H1 (cell line): ENCODE measurements at regions not wholly inside any gene's neighbourhood (a gene's known extent, or its start where the extent isn't known, plus 50 kb on each side); places are given as distances from the start of the nearest gene placed in this dataset.

Source experiments
- CTCF ChIA-PET: fragments of 300-600 bp; sonication (Branson Sonifier 250); formaldehyde crosslinking; loops from one replicate; lab custom pipeline; 2021; ENCODE audit not compliant: partially characterized antibody; lab: Charles Lee
- POLR2A ChIA-PET: fragments of 300-600 bp; sonication (Branson Sonifier 250); formaldehyde crosslinking; loops from one replicate; lab custom pipeline; 2021; ENCODE audit warnings: inconsistent platforms; ENCODE audit not compliant: partially characterized antibody; lab: Charles Lee
- DNase-seq, 2 experiments: peaks; one replicate each; pipeline versions ENCODE4 v3.0.0 to v3.0.0-alpha.2; 2010 to 2022; ENCODE audit warnings: low spot score in 2 of 2, low read depth in 1 of 2, mixed read lengths in 1 of 2
- FAIRE-seq: peaks from 2 replicates; lab custom pipeline; 2011; peaks lifted over from hg19 to GRCh38; lab: Jason Lieb, UNC
- H2AFZ ChIP-seq: 2 replicates; pipeline ENCODE4 v1.8.1; 2012; ENCODE audit warnings: low read length, inconsistent platforms
- H2AK5ac ChIP-seq: 2 replicates; pipeline ENCODE4 v1.6.1; 2013; ENCODE audit warnings: low read depth, low read length
- H2BK120ac ChIP-seq: replicated peaks from 2 replicates; pipeline ENCODE3; 2013; ENCODE audit warnings: low read depth, low read length, inconsistent platforms
- H2BK12ac ChIP-seq: 2 replicates; pipeline ENCODE4 v1.6.1; 2013; ENCODE audit warnings: low read depth, low read length
- H2BK15ac ChIP-seq: 2 replicates; pipeline ENCODE4 v1.6.1; 2013; ENCODE audit warnings: low read length
- H2BK20ac ChIP-seq: 2 replicates; pipeline ENCODE4 v1.6.1; 2013; ENCODE audit warnings: low read length
- H2BK5ac ChIP-seq: 2 replicates; pipeline ENCODE4 v1.6.1; 2013; ENCODE audit warnings: low read depth, low read length
- H3K14ac ChIP-seq: 2 replicates; pipeline ENCODE4 v1.6.1; 2013; ENCODE audit warnings: inconsistent platforms; ENCODE audit not compliant: insufficient read length
- H3K18ac ChIP-seq: 2 replicates; pipeline ENCODE4 v1.6.1; 2013; ENCODE audit warnings: low read length; ENCODE audit errors: extremely low read depth
- H3K23ac ChIP-seq: 2 replicates; pipeline ENCODE4 v1.6.1; 2013; ENCODE audit warnings: inconsistent platforms; ENCODE audit not compliant: insufficient read length
- H3K23me2 ChIP-seq: 2 replicates; pipeline ENCODE4 v1.6.1; 2013; ENCODE audit warnings: low read depth, low read length
- H3K27ac ChIP-seq: 2 replicates; pipeline ENCODE4 v1.6.1; 2011; ENCODE audit warnings: low read depth, low read length, inconsistent platforms
- H3K27me3 ChIP-seq, 4 experiments: replicated peaks in 1 of 4; 1 replicate in 1 of 4; 2 replicates in 3 of 4; pipeline versions ENCODE4 v1.6.1 to v1.8.1; 2011 to 2013; ENCODE audit warnings: low read length in 3 of 4, mild to moderate bottlenecking in 3 of 4, inconsistent platforms in 2 of 4, mixed read lengths in 2 of 4, moderate library complexity in 1 of 4; ENCODE audit not compliant: control insufficient read depth in 3 of 4, insufficient read depth in 3 of 4; ENCODE audit errors: extremely low read depth in 1 of 4
- H3K36me3 ChIP-seq, 4 experiments: 2 replicates each; pipeline versions ENCODE4 v1.6.1 to v1.8.1; 2011 to 2013; ENCODE audit warnings: mild to moderate bottlenecking in 4 of 4, low read length in 3 of 4, moderate library complexity in 2 of 4, control low read depth in 1 of 4, inconsistent platforms in 1 of 4; ENCODE audit not compliant: insufficient read depth in 4 of 4, control insufficient read depth in 2 of 4
- H3K4ac ChIP-seq: replicated peaks from 2 replicates; pipeline ENCODE3; 2013; ENCODE audit warnings: low read length, low read depth, mixed read lengths, inconsistent platforms; ENCODE audit not compliant: insufficient read length
- H3K4me1 ChIP-seq, 4 experiments: replicated peaks in 1 of 4; 1 replicate in 1 of 4; 2 replicates in 3 of 4; pipeline versions ENCODE4 v1.6.1 to v1.8.1; 2011 to 2013; ENCODE audit warnings: low read length in 3 of 4, inconsistent platforms in 2 of 4, mixed read lengths in 1 of 4; ENCODE audit not compliant: insufficient read depth in 4 of 4, control insufficient read depth in 3 of 4
- H3K4me2 ChIP-seq, 2 experiments: 2 replicates each; pipeline versions ENCODE4 v1.6.1 to v1.8.1; 2011 to 2013; ENCODE audit warnings: low read depth in 2 of 2, low read length in 2 of 2, control low read depth in 1 of 2, inconsistent platforms in 1 of 2, mild to moderate bottlenecking in 1 of 2; ENCODE audit not compliant: insufficient read depth in 1 of 2
- H3K4me3 ChIP-seq, 4 experiments: fragments of 200-600, 300-600 bp in 1 of 4; sonication (generic), shearing (Covaris generic), sonication (Bioruptor Twin) in 1 of 4; 2 replicates each; pipeline versions ENCODE4 v1.5.1 to v1.8.1; 2011 to 2016; ENCODE audit warnings: low read length in 4 of 4, low read depth in 3 of 4, control low read depth in 2 of 4, inconsistent platforms in 2 of 4, mild to moderate bottlenecking in 2 of 4, mixed read lengths in 1 of 4, moderate library complexity in 1 of 4; ENCODE audit not compliant: insufficient read depth in 2 of 4; ENCODE audit errors: extremely low read depth in 1 of 4
- H3K56ac ChIP-seq: replicated peaks from 2 replicates; pipeline ENCODE3; 2013; ENCODE audit warnings: low read depth, mild to moderate bottlenecking, mixed read lengths, low read length, inconsistent platforms; ENCODE audit not compliant: insufficient read length
- H3K79me1 ChIP-seq: 2 replicates; pipeline ENCODE4 v1.6.1; 2013; ENCODE audit warnings: low read depth, low read length, control low read depth
- H3K79me2 ChIP-seq, 2 experiments: 2 replicates each; pipeline versions ENCODE4 v1.6.1 to v1.8.1; 2012 to 2013; ENCODE audit warnings: low read length in 2 of 2, mild to moderate bottlenecking in 2 of 2, inconsistent platforms in 1 of 2; ENCODE audit not compliant: insufficient read depth in 2 of 2, control insufficient read depth in 1 of 2
- H3K9ac ChIP-seq, 4 experiments: replicated peaks in 1 of 4; 1 replicate in 1 of 4; 2 replicates in 3 of 4; pipeline versions ENCODE4 v1.6.1 to v1.8.1; 2011 to 2013; ENCODE audit warnings: low read depth in 3 of 4, low read length in 3 of 4, control low read depth in 2 of 4, mild to moderate bottlenecking in 2 of 4, moderate library complexity in 2 of 4, inconsistent platforms in 1 of 4; ENCODE audit errors: extremely low read depth in 1 of 4
- H3K9me3 ChIP-seq, 2 experiments: 2 replicates each; pipeline versions ENCODE4 v1.6.1 to v1.8.1; 2012 to 2013; ENCODE audit warnings: mild to moderate bottlenecking in 2 of 2, moderate library complexity in 2 of 2, control low read depth in 1 of 2, inconsistent platforms in 1 of 2, low read depth in 1 of 2, low read length in 1 of 2, mixed read lengths in 1 of 2; ENCODE audit not compliant: insufficient read depth in 2 of 2
- H4K20me1 ChIP-seq, 2 experiments: replicated peaks in 1 of 2; 2 replicates each; pipeline versions ENCODE3 to v1.8.1; 2011 to 2013; ENCODE audit warnings: inconsistent platforms in 2 of 2, low read length in 2 of 2, mild to moderate bottlenecking in 1 of 2; ENCODE audit not compliant: insufficient read depth in 2 of 2, control insufficient read depth in 1 of 2
- H4K5ac ChIP-seq: 2 replicates; pipeline ENCODE4 v1.6.1; 2013; ENCODE audit warnings: low read length, low read depth, mixed read lengths, inconsistent platforms; ENCODE audit not compliant: insufficient read length
- H4K8ac ChIP-seq: 2 replicates; pipeline ENCODE4 v1.8.0; 2013; ENCODE audit warnings: mild to moderate bottlenecking, moderate library complexity, low read length, inconsistent platforms; ENCODE audit not compliant: insufficient read depth; ENCODE audit errors: extremely low read depth
- H4K91ac ChIP-seq: replicated peaks from 2 replicates; pipeline ENCODE3; 2013; ENCODE audit warnings: low read length, mixed read lengths, inconsistent platforms; ENCODE audit not compliant: insufficient read length
- CBX5 ChIP-seq: fragments of 300-800, 300-1000 bp; sonication (generic); IDR thresholded peaks from 2 replicates; pipeline ENCODE4 v1.7.1; 2016; ENCODE audit warnings: antibody characterized with exemption, low read length, low read depth
- EZH2 ChIP-seq: fragments of 200-600 bp; sonication (generic); IDR thresholded peaks from 2 replicates; pipeline ENCODE4 v1.7.1; 2012; ENCODE audit warnings: low read depth, mild to moderate bottlenecking, moderate library complexity, low read length, inconsistent platforms; ENCODE audit not compliant: severe bottlenecking
- GABPA ChIP-seq: IDR thresholded peaks from 2 replicates; pipeline ENCODE4 v1.6.1; 2011; ENCODE audit warnings: mild to moderate bottlenecking, low read length, moderate library complexity, borderline replicate concordance; ENCODE audit not compliant: insufficient read depth
- HDAC6 ChIP-seq: IDR thresholded peaks from one replicate; pipeline ENCODE4 v1.7.1; 2012; ENCODE audit warnings: low read depth, mild to moderate bottlenecking, inconsistent platforms, low read length, moderate library complexity
- JUN ChIP-seq: IDR thresholded peaks from 2 replicates; pipeline ENCODE4 v1.6.1; 2011; ENCODE audit warnings: low read depth, mild to moderate bottlenecking, improper control_type of control experiment, low read length
- JUND ChIP-seq: IDR thresholded peaks from 2 replicates; pipeline ENCODE4 v1.6.1; 2011; ENCODE audit warnings: mild to moderate bottlenecking, improper control_type of control experiment, low read length
- RFX5 ChIP-seq: IDR thresholded peaks from 2 replicates; pipeline ENCODE4 v1.6.1; 2011; ENCODE audit warnings: low read depth, low read length, improper control_type of control experiment, borderline replicate concordance
- RNF2 ChIP-seq: fragments of 200-900, 300-1000 bp; sonication (generic); IDR thresholded peaks from 2 replicates; pipeline ENCODE4 v1.7.1; 2016; ENCODE audit warnings: borderline replicate concordance, low read depth, mild to moderate bottlenecking, antibody characterized with exemption, low read length; ENCODE audit not compliant: poor library complexity, severe bottlenecking; ENCODE audit errors: missing control alignments
- RXRA ChIP-seq: IDR thresholded peaks from 2 replicates; pipeline ENCODE4 v1.6.1; 2011; ENCODE audit warnings: low read depth, mild to moderate bottlenecking, low read length, moderate library complexity; ENCODE audit not compliant: insufficient read depth
- SIRT6 ChIP-seq: IDR thresholded peaks from one replicate; pipeline ENCODE4 v1.7.1; 2012; ENCODE audit warnings: low read length, inconsistent platforms
- SRF ChIP-seq: IDR thresholded peaks from 2 replicates; pipeline ENCODE4 v1.6.1; 2011; ENCODE audit warnings: mild to moderate bottlenecking, low read depth, low read length, moderate library complexity
- YY1 ChIP-seq: IDR thresholded peaks from 2 replicates; pipeline ENCODE4 v1.6.1; 2011; ENCODE audit warnings: low read depth, mild to moderate bottlenecking, low read length
- TF ChIP-seq, protein P1 (sequence below): IDR thresholded peaks from 2 replicates; pipeline ENCODE4 v1.6.1; 2011; ENCODE audit warnings: low read length, improper control_type of control experiment

DNA sequence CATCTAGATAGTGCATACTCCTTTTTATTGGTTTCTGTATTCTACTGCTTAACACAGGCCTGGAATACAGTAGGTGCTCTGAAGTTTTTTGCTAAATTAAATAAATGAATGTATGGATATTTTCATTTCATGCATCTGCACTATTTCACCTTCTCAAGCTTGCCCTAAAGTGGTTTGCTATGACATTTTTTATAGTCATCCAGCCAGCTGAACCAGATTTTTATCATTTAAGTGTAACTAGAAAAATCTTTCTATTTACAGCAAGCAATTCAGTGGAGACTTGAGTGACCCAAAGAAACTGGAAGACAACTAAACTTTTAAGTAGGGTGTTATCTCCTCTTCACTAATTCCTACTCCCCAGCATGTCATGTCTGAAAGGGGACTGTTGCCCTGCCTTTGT is 354.9 kb downstream of the OSR1 start:
- H2BK5ac ChIP-seq: no peak overlapping the region
- ChIA-PET POLR2A (no interaction called here), CTCF (interaction anchor here (1.1 kb wide), 1 partner anchor 148 kb away, joined by 3 read pairs; no protein-coding TSS in a partner anchor)
- TF ChIP-seq SIRT6 (no peak), GABPA (no peak), EZH2 (no peak), RXRA (no peak), JUND (no peak), CBX5 (no peak), SRF (no peak), JUN (no peak), RFX5 (no peak), YY1 (no peak), HDAC6 (no peak), RNF2 (no peak)
- TF ChIP-seq, protein P1, sequence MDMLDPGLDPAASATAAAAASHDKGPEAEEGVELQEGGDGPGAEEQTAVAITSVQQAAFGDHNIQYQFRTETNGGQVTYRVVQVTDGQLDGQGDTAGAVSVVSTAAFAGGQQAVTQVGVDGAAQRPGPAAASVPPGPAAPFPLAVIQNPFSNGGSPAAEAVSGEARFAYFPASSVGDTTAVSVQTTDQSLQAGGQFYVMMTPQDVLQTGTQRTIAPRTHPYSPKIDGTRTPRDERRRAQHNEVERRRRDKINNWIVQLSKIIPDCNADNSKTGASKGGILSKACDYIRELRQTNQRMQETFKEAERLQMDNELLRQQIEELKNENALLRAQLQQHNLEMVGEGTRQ: no peak

More for the DNA sequence above, 354.9 kb downstream of the OSR1 start:
- Histone ChIP-seq H3K36me3 (no peaks in the 10 kb centered on the region), H2BK20ac (no peak overlapping the region), H3K23me2 (peaks cover 2% of the 10 kb centered on the region; the same call in 1 of the 2 replicates), H3K79me1 (no peaks in the 10 kb centered on the region), H3K56ac (no peak overlapping the region), H2AK5ac (no peak overlapping the region), H3K27me3 (no peaks in the 10 kb centered on the region), H3K4me2 (no peak overlapping the region), H2AFZ (no peak overlapping the region), H2BK12ac (no peak overlapping the region), H4K20me1 (no peaks in the 10 kb centered on the region), H3K79me2 (no peaks in the 10 kb centered on the region), H3K4me3 (no peak overlapping the region), H2BK15ac (no peak overlapping the region), H3K14ac (no peak overlapping the region), H3K4ac (no peak overlapping the region), H3K9ac (no peak overlapping the region), H4K5ac (no peak overlapping the region), H3K9me3 (no peaks in the 10 kb centered on the region), H3K23ac (no peak overlapping the region), H2BK120ac (no peak overlapping the region), H3K4me1 (no peaks in the 10 kb centered on the region), H4K8ac (no peak overlapping the region), H3K18ac (no peak overlapping the region), H3K27ac (no peak overlapping the region), H4K91ac (no peak overlapping the region)
- no peak for FAIRE-seq
- no peak for DNase-seq
